ENCODE measurements at regions not wholly inside any gene's neighbourhood (a gene's known extent, or its start where the extent isn't known, plus 50 kb on each side); places are given as distances from the start of the nearest gene placed in this dataset.

DNA sequence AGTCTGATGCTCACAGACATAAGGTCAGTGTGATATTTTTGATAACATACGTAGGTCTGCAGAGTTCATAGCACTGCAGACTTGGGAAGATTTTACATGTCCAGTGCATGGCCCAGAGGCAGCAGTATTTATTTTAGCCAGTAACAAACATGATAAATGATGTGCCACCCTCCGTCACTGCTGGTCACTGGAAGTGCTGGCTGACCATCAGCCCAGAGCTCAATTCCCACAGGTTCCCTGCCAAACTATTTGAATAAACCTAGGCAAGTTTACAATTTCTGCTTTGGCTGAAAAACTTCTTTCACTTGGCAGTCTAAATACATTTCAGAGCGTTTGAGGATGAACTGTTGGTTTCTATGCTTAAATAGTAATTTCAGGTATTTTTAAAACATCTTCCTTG lies 135.5 kb upstream of the EDNRB start:
- TF ChIP-seq POLR2AphosphoS5 (IDR thresholded peaks at IDR 0.05; ENCODE audit: low read depth) (no peak), EZH2 (IDR thresholded peaks at IDR 0.05; ENCODE audit: low read depth, unreplicated experiment) (no peak), STAT1 (IDR thresholded peaks at IDR 0.05; ENCODE audit: unreplicated experiment) (no peak), CREB1 (CRISPR knock-in tag; IDR thresholded peaks at IDR 0.05; ENCODE audit: low read depth) (no peak), ZNF114 (CRISPR knock-in tag; IDR thresholded peaks at IDR 0.05) (no peak), EZH2phosphoT487 (IDR thresholded peaks at IDR 0.05; ENCODE audit: unreplicated experiment) (no peak), ZNF331 (CRISPR knock-in tag; IDR thresholded peaks at IDR 0.05; ENCODE audit: low read depth) (no peak)
- TF ChIP-seq, protein P1, sequence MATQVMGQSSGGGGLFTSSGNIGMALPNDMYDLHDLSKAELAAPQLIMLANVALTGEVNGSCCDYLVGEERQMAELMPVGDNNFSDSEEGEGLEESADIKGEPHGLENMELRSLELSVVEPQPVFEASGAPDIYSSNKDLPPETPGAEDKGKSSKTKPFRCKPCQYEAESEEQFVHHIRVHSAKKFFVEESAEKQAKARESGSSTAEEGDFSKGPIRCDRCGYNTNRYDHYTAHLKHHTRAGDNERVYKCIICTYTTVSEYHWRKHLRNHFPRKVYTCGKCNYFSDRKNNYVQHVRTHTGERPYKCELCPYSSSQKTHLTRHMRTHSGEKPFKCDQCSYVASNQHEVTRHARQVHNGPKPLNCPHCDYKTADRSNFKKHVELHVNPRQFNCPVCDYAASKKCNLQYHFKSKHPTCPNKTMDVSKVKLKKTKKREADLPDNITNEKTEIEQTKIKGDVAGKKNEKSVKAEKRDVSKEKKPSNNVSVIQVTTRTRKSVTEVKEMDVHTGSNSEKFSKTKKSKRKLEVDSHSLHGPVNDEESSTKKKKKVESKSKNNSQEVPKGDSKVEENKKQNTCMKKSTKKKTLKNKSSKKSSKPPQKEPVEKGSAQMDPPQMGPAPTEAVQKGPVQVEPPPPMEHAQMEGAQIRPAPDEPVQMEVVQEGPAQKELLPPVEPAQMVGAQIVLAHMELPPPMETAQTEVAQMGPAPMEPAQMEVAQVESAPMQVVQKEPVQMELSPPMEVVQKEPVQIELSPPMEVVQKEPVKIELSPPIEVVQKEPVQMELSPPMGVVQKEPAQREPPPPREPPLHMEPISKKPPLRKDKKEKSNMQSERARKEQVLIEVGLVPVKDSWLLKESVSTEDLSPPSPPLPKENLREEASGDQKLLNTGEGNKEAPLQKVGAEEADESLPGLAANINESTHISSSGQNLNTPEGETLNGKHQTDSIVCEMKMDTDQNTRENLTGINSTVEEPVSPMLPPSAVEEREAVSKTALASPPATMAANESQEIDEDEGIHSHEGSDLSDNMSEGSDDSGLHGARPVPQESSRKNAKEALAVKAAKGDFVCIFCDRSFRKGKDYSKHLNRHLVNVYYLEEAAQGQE (IDR thresholded peaks at IDR 0.05; ENCODE audit: unreplicated experiment): no peak
- TF ChIP-seq, protein P2, sequence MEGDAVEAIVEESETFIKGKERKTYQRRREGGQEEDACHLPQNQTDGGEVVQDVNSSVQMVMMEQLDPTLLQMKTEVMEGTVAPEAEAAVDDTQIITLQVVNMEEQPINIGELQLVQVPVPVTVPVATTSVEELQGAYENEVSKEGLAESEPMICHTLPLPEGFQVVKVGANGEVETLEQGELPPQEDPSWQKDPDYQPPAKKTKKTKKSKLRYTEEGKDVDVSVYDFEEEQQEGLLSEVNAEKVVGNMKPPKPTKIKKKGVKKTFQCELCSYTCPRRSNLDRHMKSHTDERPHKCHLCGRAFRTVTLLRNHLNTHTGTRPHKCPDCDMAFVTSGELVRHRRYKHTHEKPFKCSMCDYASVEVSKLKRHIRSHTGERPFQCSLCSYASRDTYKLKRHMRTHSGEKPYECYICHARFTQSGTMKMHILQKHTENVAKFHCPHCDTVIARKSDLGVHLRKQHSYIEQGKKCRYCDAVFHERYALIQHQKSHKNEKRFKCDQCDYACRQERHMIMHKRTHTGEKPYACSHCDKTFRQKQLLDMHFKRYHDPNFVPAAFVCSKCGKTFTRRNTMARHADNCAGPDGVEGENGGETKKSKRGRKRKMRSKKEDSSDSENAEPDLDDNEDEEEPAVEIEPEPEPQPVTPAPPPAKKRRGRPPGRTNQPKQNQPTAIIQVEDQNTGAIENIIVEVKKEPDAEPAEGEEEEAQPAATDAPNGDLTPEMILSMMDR (conservative IDR thresholded peaks at IDR 0.05; ENCODE audit: low read depth in 2 of 2): no peak
- TF ChIP-seq, protein P3, sequence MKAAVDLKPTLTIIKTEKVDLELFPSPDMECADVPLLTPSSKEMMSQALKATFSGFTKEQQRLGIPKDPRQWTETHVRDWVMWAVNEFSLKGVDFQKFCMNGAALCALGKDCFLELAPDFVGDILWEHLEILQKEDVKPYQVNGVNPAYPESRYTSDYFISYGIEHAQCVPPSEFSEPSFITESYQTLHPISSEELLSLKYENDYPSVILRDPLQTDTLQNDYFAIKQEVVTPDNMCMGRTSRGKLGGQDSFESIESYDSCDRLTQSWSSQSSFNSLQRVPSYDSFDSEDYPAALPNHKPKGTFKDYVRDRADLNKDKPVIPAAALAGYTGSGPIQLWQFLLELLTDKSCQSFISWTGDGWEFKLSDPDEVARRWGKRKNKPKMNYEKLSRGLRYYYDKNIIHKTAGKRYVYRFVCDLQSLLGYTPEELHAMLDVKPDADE (IDR thresholded peaks at IDR 0.05): no peak

All from GM23338 (cell line).